GM12874 (cell line): ENCODE measurements at regions not wholly inside any gene's neighbourhood (a gene's known extent, or its start where the extent isn't known, plus 50 kb on each side); places are given as distances from the start of the nearest gene placed in this dataset.

Experiments
- CTCF ChIP-seq: IDR thresholded peaks from 2 replicates; pipeline ENCODE4 v1.5.1; 2011; ENCODE audit warnings: low read depth, mild to moderate bottlenecking, control low read depth, low read length, moderate library complexity; ENCODE audit not compliant: insufficient read depth

- no peak for TF ChIP-seq CTCF
These were observed 270.9 kb upstream of the JARID2 start for GRCh38 chr6:14974792-14975470.

- no peak for TF ChIP-seq CTCF
These were observed 270.4 kb upstream of the JARID2 start for GRCh38 chr6:14975471-14975817.

- TF ChIP-seq CTCF, result no peak
These were observed 268.0 kb upstream of the JARID2 start for GRCh38 chr6:14977747-14978382.

- no peak for TF ChIP-seq CTCF
These were observed 263.9 kb upstream of the JARID2 start for GRCh38 chr6:14981960-14982359.

GRCh38 chr6:14983599-14984518 is 262.0 kb upstream of the JARID2 start:
- no peak for TF ChIP-seq CTCF

- TF ChIP-seq CTCF, result no peak
These were observed 261.4 kb upstream of the JARID2 start for GRCh38 chr6:14984519-14984853.

- TF ChIP-seq CTCF, result no peak
These were observed 260.5 kb upstream of the JARID2 start for GRCh38 chr6:14985366-14985765.
